WTC11 (cell line): ENCODE measurements at regions not wholly inside any gene's neighbourhood (a gene's known extent, or its start where the extent isn't known, plus 50 kb on each side); places are given as distances from the start of the nearest gene placed in this dataset.

Source experiments
- ATAC-seq: fragments of 200-7000 bp; cut with Tn5 transposase; 2 replicates; pipeline ENCODE4 v1.10.0; 2021; ENCODE audit warnings: mild to moderate bottlenecking, moderate library complexity
- CTCF ChIA-PET: fragments of 300-600 bp; sonication (Branson Sonifier 250); formaldehyde crosslinking; loops from one replicate; lab custom pipeline; 2021; ENCODE audit warnings: antibody characterized with exemption; lab: Charles Lee
- POLR2A ChIA-PET: fragments of 350-600 bp; sonication (Branson Sonifier 250); formaldehyde crosslinking; loops from one replicate; lab custom pipeline; 2021; ENCODE audit warnings: antibody characterized with exemption; lab: Charles Lee
- DNase-seq: peaks from one replicate; pipeline ENCODE4 v3.0.0; 2021; ENCODE audit warnings: low spot score
- H3K27ac Mint-ChIP-seq: 2 replicates; pipeline ENCODE4 v1.8.0; 2021; ENCODE audit warnings: mixed read lengths
- H3K27me3 Mint-ChIP-seq: 2 replicates; pipeline ENCODE4 v1.8.0; 2021; ENCODE audit warnings: low read depth, mild to moderate bottlenecking, moderate library complexity, mixed read lengths
- H3K36me3 Mint-ChIP-seq: 2 replicates; pipeline ENCODE4 v1.8.0; 2021; ENCODE audit warnings: mixed read lengths
- H3K4me1 Mint-ChIP-seq: 2 replicates; pipeline ENCODE4 v1.8.0; 2022; ENCODE audit warnings: mixed read lengths
- H3K4me3 Mint-ChIP-seq: 2 replicates; pipeline ENCODE4 v1.8.0; 2021; ENCODE audit warnings: mild to moderate bottlenecking, moderate library complexity, mixed read lengths
- H3K9me3 Mint-ChIP-seq: 2 replicates; pipeline ENCODE4 v1.8.0; 2021; ENCODE audit warnings: mixed read lengths
- FOXK1 ChIP-seq: sonication (generic); formaldehyde crosslinking; IDR thresholded peaks from 2 replicates; pipeline ENCODE4 v1.8.0; 2022; ENCODE audit warnings: mild to moderate bottlenecking, moderate library complexity, missing genetic modification reagents
- JUN ChIP-seq: sonication (generic); formaldehyde crosslinking; IDR thresholded peaks from 2 replicates; pipeline ENCODE4 v1.8.0; 2023; ENCODE audit warnings: mild to moderate bottlenecking, missing genetic modification reagents
- MAX ChIP-seq: sonication (generic); formaldehyde crosslinking; IDR thresholded peaks from 2 replicates; pipeline ENCODE4 v1.8.0; 2022; ENCODE audit warnings: mild to moderate bottlenecking, missing genetic modification reagents
- PRRX2 ChIP-seq: fragments of 250-450 bp; sonication (Bioruptor Pico); IDR thresholded peaks from 2 replicates; pipeline ENCODE4 v1.8.0; 2021; ENCODE audit warnings: mild to moderate bottlenecking
- SMAD4 ChIP-seq: sonication (generic); formaldehyde crosslinking; IDR thresholded peaks from 2 replicates; pipeline ENCODE4 v1.8.0; 2022; ENCODE audit warnings: mild to moderate bottlenecking, missing genetic modification reagents
- TCF7 ChIP-seq: sonication (generic); formaldehyde crosslinking; IDR thresholded peaks from 2 replicates; pipeline ENCODE4 v1.8.0; 2022; ENCODE audit warnings: mild to moderate bottlenecking, low read depth, missing genetic modification reagents, moderate library complexity
- ZBTB43 ChIP-seq: sonication (generic); formaldehyde crosslinking; IDR thresholded peaks from 2 replicates; pipeline ENCODE4 v1.8.1; 2023; ENCODE audit warnings: mild to moderate bottlenecking, missing genetic modification reagents
- ZNF396 ChIP-seq: fragments of 250-450 bp; sonication (Bioruptor Pico); IDR thresholded peaks from 2 replicates; pipeline ENCODE4 v1.8.0; 2021; ENCODE audit warnings: mild to moderate bottlenecking, moderate library complexity, borderline replicate concordance
- ZNF532 ChIP-seq: fragments of 250-450 bp; sonication (Bioruptor Pico); IDR thresholded peaks from 2 replicates; pipeline ENCODE4 v1.9.0; 2021; ENCODE audit warnings: mild to moderate bottlenecking, borderline replicate concordance
- ZSCAN18 ChIP-seq: fragments of 250-450 bp; sonication (Bioruptor Pico); IDR thresholded peaks from 2 replicates; pipeline ENCODE4 v2.1.2; 2022; ENCODE audit warnings: mild to moderate bottlenecking, moderate library complexity
- TF ChIP-seq, protein P1 (sequence below): sonication (generic); formaldehyde crosslinking; IDR thresholded peaks from 2 replicates; pipeline ENCODE4 v1.8.0; 2023; ENCODE audit warnings: missing genetic modification reagents, mild to moderate bottlenecking, borderline replicate concordance
- TF ChIP-seq, protein P2 (sequence below): sonication (generic); formaldehyde crosslinking; IDR thresholded peaks from 2 replicates; pipeline ENCODE4 v1.8.0; 2022; ENCODE audit warnings: mild to moderate bottlenecking, missing genetic modification reagents
- TF ChIP-seq, protein P3 (sequence below): sonication (generic); formaldehyde crosslinking; IDR thresholded peaks from 2 replicates; pipeline ENCODE4 v1.8.1; 2022; ENCODE audit warnings: low read depth, missing genetic modification reagents, borderline replicate concordance

DNA sequence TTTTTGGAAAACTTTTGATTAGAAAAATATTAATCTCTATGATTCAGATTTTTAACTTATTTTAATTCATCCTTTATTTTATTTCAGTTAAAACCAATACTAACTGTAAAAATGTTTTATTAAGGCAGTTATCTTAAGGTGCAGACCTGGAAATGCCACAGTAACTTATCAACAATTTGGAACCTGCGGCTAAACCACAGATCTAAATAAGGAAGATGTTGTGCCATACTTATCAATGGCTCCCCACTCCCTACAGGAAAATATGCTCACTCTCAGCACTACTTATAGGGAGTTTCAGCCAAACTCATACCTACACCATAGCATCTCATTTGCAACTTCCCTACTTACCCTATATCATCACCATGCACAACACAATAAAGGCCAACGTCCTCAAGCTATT is 226.9 kb upstream of the KYNU start (continued):
- TF ChIP-seq PRRX2 (CRISPR knock-in tag) (no peak), TCF7 (CRISPR knock-in tag) (no peak)

GRCh38 chr2:142649581-142649980 is 227.9 kb upstream of the KYNU start:
- TF ChIP-seq, protein P1, sequence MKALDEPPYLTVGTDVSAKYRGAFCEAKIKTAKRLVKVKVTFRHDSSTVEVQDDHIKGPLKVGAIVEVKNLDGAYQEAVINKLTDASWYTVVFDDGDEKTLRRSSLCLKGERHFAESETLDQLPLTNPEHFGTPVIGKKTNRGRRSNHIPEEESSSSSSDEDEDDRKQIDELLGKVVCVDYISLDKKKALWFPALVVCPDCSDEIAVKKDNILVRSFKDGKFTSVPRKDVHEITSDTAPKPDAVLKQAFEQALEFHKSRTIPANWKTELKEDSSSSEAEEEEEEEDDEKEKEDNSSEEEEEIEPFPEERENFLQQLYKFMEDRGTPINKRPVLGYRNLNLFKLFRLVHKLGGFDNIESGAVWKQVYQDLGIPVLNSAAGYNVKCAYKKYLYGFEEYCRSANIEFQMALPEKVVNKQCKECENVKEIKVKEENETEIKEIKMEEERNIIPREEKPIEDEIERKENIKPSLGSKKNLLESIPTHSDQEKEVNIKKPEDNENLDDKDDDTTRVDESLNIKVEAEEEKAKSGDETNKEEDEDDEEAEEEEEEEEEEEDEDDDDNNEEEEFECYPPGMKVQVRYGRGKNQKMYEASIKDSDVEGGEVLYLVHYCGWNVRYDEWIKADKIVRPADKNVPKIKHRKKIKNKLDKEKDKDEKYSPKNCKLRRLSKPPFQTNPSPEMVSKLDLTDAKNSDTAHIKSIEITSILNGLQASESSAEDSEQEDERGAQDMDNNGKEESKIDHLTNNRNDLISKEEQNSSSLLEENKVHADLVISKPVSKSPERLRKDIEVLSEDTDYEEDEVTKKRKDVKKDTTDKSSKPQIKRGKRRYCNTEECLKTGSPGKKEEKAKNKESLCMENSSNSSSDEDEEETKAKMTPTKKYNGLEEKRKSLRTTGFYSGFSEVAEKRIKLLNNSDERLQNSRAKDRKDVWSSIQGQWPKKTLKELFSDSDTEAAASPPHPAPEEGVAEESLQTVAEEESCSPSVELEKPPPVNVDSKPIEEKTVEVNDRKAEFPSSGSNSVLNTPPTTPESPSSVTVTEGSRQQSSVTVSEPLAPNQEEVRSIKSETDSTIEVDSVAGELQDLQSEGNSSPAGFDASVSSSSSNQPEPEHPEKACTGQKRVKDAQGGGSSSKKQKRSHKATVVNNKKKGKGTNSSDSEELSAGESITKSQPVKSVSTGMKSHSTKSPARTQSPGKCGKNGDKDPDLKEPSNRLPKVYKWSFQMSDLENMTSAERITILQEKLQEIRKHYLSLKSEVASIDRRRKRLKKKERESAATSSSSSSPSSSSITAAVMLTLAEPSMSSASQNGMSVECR: no peak
- TF ChIP-seq, protein P2, sequence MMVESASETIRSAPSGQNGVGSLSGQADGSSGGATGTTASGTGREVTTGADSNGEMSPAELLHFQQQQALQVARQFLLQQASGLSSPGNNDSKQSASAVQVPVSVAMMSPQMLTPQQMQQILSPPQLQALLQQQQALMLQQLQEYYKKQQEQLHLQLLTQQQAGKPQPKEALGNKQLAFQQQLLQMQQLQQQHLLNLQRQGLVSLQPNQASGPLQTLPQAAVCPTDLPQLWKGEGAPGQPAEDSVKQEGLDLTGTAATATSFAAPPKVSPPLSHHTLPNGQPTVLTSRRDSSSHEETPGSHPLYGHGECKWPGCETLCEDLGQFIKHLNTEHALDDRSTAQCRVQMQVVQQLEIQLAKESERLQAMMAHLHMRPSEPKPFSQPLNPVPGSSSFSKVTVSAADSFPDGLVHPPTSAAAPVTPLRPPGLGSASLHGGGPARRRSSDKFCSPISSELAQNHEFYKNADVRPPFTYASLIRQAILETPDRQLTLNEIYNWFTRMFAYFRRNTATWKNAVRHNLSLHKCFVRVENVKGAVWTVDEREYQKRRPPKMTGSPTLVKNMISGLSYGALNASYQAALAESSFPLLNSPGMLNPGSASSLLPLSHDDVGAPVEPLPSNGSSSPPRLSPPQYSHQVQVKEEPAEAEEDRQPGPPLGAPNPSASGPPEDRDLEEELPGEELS (CRISPR knock-in tag): no peak
- TF ChIP-seq, protein P3, sequence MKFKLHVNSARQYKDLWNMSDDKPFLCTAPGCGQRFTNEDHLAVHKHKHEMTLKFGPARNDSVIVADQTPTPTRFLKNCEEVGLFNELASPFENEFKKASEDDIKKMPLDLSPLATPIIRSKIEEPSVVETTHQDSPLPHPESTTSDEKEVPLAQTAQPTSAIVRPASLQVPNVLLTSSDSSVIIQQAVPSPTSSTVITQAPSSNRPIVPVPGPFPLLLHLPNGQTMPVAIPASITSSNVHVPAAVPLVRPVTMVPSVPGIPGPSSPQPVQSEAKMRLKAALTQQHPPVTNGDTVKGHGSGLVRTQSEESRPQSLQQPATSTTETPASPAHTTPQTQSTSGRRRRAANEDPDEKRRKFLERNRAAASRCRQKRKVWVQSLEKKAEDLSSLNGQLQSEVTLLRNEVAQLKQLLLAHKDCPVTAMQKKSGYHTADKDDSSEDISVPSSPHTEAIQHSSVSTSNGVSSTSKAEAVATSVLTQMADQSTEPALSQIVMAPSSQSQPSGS (CRISPR knock-in tag): no peak
- TF ChIP-seq PRRX2 (CRISPR knock-in tag): no peak
- TF ChIP-seq MAX (CRISPR knock-in tag): no peak
- no peak for TF ChIP-seq ZSCAN18 (CRISPR knock-in tag)
- no peak for TF ChIP-seq FOXK1 (CRISPR knock-in tag)
- TF ChIP-seq ZBTB43 (CRISPR knock-in tag): no peak
- TF ChIP-seq SMAD4 (CRISPR knock-in tag): no peak
- no peak for TF ChIP-seq ZNF532 (CRISPR knock-in tag)
- TF ChIP-seq ZNF396: no peak
- no peak for TF ChIP-seq JUN (CRISPR knock-in tag)
- TF ChIP-seq, all 79 proteins: peak for 0
- Mint-ChIP-seq H3K4me3 (no peak overlapping the region), H3K4me1 (no peaks in the 10 kb centered on the region), H3K36me3 (no peaks in the 10 kb centered on the region), H3K27me3 (no peaks in the 10 kb centered on the region), H3K9me3 (peaks cover 12% of the 10 kb centered on the region), H3K27ac (no peak overlapping the region)
- ChIA-PET POLR2A (no interaction called here), CTCF (no interaction called here)
- DNase-seq (no peak), ATAC-seq (no peak)
